ENCODE measurements at regions not wholly inside any gene's neighbourhood (a gene's known extent, or its start where the extent isn't known, plus 50 kb on each side); places are given as distances from the start of the nearest gene placed in this dataset.

DNA sequence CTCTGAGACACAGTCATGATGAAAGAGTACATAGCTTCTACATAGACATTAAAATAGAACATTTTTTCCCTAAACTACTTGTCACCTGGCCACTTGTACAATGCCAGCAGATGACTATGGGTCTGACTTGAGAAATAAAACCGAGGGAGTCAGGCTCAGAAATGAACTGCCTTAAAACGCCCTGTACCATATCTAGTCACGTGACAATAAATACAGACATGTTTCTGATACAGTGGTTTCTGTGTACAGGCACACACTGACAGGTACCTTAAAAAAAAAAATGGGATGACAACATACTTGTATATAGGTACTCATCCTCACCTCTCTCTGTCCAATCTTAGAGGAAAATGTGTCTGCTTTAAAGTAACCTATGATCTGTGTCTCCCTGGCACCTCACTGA lies 144.1 kb downstream of the SH3BGRL2 start:
- DNase-seq (ENCODE audit: low read depth) = no peak

DNA sequence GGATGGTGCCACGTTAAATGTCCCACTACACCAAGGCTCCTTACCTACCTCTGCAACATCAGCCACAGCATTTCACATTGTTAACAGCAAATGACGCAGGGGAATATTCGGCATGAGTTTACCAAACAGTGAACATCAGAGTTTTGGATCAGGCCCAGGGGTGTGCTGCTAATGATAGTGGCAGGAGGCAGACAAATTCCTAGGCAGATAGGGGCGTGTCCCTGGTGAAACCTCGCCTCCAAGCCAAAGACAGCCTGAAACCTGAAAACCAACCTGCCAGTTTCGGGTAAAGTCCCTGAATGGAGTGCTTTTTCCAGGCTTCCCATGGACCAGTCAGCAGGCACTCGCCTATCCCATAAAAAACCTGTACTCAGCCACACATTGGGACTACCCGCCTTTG lies 133.6 kb downstream of the SH3BGRL2 start:
- no peak for DNase-seq (ENCODE audit: low read depth)

DNA sequence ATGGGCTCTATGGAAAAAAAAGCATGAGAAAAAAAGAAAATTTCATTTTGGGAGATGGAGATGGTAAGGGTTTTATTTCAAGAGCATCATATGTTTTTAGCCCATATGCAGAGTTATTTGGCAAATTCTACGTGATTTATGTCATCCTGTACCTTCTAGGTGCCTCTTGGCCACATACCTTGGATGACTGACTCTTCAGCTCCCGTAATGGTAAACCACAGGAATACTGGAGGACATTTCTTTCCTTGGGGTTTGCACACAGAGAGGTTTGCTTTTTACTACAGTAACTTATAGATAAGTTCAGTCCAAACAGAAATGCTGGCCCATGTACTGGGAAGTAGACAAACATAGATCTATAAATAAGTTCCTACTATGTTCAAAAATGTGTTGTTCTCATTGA lies 132.2 kb downstream of the SH3BGRL2 start:
- DNase-seq (ENCODE audit: low read depth) = no peak

DNA sequence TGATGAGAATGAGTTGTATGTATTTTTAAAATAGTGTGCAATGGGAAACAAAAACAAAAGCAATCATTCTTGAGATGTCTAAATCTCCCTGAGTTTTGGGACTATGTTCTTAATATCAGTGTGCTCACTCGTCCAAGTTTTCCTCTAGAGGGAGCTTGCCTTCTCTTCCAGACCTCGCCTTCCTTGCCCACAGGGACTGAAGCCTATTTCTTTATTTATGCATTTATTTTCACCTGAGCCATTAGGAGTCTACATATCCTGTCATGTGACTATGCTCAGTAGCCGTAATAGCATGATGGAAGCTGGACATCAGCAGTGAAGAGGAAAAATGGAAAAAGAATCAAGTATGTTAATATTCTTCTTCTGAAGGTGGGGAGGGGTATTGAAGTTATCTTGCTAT lies 131.2 kb downstream of the SH3BGRL2 start:
- DNase-seq (ENCODE audit: low read depth) = no peak

DNA sequence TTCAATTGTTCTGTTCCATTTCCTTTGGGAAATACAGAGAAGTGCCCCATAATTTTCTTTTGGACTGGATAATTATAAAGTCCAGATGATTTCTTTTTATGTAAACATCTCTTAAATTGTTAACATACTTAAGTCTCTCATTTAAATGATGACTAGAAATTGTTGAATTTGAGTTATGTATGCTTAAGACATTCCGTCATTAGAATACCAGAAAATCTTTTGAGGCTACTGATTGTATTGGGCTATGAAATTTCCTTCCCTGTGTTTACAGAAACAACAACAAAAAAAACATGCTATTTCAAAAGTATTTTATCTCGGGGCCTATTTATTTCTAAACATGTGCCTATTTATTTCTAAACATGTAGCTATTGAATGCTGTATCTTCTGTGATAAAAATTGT lies 125.4 kb downstream of the SH3BGRL2 start:
- DNase-seq (ENCODE audit: low read depth) = no peak

DNA sequence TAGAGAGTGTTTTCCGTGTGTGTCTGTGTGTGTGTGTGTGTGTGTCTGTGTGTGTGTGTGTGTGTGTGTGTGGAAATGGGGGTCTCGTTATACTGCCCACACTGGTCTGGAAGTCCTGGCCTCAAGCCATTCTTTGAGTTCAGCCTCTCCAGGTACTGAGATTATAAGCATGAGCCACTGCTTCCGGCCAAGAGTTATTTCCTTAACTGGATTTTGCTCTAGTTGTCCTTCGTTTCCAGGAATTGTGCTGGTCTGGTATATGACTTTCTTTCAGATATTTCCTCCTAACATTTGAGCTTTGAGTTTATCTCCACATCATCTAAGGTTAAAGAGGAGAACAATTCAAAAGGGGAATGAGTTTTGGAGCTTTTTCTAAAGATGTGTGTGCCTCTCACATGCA lies 124.8 kb downstream of the SH3BGRL2 start:
- DNase-seq (ENCODE audit: low read depth) = no peak
